Stimulated activated CD4-positive, alpha-beta T cell treated with anti-CD3 and anti-CD28 coated beads, Interleukin-1b, Interleukin-23, amount 100 ng/mL, for 24 hours (primary cell): ENCODE measurements at regions not wholly inside any gene's neighbourhood (a gene's known extent, or its start where the extent isn't known, plus 50 kb on each side); places are given as distances from the start of the nearest gene placed in this dataset.

Experiments used
- DNase-seq, 4 experiments: peaks; one replicate each; pipeline ENCODE4 v3.0.0-alpha.2; 2020; ENCODE audit warnings: low read depth in 4 of 4, low spot score in 1 of 4

DNA sequence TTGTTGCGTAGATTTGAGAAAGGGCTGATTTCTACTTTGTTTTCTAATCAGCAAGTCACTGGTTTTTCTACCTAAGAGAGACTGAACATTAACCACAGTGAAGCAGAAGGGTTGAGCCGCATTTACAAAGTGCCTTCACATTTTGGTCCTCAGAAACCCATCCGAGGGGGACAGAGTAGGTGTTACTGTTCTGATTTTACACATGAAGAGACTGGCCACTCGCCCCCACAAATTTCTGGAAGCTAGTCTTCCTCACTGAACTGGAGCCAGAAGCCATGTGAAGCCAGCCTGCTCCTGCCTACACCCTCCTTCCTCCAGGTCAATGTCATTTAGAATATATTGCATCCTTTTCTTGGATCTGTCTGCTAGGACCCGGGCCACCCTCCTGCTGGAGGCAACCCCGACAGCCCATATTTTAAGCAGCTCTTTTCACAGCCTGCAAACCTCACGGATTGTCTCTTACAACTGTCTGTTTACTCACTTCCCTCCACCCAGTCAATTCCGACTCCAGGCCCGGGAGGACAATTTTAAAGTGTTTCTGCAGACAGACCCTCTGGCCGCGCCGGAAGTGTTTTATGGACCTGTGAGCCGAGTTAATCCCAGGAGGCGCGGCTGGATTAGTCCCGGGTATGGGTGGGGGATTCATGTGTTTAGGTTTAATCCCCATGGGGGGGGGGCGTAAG lies 73.2 kb upstream of the BCOR start:
- no peak for DNase-seq

GRCh38 chrX:40169193-40170101 lies 71.7 kb upstream of the BCOR start:
- DNase-seq: peak in 2 of 4 experiments; percentile 51 to 67

- no peak for DNase-seq
These were observed 70.8 kb upstream of the BCOR start for GRCh38 chrX:40168480-40169011.

DNA sequence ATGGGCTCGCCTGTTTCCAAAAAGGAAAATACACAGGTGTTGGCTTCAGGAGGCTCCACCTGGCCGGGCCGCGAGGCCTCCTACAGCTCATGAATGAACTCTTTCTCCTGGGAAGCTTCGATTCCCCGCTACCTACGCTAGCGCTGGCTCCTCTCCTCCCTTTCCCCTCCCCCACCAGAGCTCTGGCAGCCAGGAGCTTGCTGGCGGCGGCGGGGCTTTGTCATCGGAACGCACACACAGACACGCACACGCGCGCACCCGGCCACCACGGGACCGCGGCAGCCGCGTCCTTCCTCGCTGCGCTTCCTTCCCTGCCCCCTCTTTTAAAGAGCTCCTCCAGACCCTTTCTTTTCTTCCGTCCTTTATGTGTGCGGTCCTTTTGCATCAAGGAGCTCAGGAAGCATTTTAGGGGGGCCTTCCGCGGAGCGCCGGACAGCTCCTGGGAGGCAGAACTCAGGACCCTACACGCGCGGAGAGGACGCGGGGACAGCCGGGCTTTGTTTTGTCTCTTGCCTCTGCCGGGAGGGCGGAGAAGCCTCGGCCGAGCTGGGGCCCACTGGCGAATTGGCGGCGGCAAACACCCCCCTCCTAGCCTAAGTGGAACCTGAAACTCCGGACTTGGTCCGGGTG lies 70.2 kb upstream of the BCOR start:
- DNase-seq: no peak

DNA sequence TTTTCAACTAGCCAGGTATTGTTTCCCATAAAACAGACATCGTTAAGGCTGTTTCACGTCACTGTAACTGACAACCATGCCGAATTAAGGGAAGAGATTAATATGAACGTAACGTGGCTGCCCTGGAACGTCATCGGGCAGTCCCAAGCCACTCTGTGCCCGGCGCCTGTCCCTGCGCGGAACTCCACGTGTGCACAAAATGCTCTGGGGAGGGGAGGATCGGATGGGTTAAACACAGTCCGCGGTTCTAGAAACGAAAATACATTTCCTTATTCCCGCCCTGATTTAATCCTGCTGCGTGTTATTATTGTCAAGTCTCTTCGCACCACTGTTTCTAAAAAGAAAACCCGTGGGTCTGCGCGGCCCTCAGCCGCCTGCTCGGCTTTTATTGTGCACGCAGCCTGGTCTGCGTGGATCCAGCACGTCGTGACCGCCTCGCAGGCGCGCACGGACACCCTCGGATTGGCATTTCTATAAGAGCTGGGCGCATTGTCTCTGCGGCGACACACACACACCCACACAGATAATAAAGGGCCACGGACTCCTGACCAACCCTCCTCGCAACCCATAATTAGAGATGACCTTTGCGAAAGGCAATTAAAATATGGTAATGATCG lies 69.6 kb upstream of the BCOR start:
- no peak for DNase-seq

GRCh38 chrX:40166582-40166981 lies 68.8 kb upstream of the BCOR start:
- DNase-seq: no peak

DNA sequence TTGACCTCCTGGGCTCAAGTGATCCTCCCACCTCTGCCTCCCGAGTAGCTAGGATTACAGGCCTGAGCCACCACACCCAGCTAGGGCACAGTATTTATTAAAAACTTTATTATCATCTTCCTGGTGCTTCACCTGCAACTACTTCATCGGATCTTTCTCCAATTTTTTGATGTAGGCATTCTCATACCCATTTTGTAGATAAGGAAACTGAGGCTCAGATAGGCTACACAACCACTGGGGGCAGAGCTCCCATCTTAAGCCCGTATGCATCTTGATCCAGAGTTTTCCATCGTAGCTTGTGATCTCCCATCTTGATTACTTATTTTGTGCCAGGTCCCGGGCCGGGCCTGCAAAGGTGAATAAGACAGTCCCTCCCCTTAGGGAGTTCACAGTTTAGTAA lies 68.1 kb upstream of the BCOR start:
- no peak for DNase-seq

- no peak for DNase-seq
These were observed 67.4 kb upstream of the BCOR start for GRCh38 chrX:40165206-40165605.

DNA sequence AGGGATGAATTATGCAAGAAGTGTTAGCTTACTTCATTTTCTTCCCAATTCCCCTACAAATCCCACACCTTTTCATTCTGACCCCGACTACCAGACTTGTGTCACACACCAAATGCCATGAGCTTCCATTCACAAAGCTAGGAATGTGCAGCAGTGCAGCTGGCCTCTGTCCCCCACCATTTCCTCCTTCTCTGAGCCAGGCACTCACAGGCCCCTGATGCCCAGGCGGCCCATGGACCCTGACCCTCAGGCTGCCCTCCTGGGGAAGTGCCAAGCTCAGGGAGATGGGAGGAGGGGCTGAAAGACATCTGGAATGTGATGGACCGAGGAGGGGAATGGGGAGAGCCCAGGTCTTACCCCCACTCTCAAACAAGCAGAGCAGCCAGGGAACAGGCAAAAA lies 67.0 kb upstream of the BCOR start:
- DNase-seq: no peak

GRCh38 chrX:40158036-40158706 lies 60.4 kb upstream of the BCOR start:
- no peak for DNase-seq

- no peak for DNase-seq
These were observed 59.7 kb upstream of the BCOR start for GRCh38 chrX:40157228-40158035.

GRCh38 chrX:40156470-40157227 lies 58.9 kb upstream of the BCOR start:
- DNase-seq: no peak

DNA sequence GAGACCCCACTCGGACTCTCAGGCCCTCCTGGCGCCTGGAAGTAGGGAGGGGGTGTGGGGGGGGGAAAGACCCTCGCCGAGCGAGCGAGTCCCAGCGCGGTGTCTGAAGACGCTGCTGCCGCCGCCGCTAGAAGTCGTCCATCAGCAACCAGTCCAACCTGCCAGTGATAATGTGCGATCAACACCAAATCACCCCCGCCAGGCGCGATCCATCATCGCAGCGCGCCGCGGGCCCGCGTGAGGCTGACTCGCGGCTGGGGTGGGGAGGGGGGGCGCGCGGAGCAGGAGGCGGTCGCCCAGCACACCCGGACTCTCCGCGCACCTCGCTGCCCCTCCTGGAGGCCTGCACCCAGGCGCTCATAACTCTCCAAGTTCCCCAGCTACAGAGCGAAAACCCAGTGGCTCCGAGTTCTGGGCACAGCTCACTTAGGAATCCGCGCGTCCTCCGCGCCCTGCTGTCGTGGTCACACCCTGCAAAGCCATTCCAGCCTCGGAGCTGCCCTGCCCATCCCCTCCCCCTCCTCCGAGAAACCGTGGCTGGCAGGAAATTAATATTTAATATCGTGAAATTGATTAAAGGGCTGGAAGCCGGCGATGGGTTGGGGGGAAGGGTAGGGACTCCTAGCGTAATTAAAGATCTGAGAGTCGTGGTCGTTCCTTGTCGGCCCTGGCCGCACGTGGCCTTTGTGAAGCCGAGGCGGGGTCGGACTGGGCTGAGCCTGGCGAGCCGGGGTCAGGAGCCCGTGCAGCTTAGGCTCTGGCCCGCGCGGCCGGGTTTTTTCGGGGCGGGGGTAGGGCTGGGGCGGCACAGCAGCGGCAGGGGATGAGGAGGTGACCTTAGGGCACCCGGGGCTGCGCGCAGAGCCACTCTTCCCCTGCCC lies 58.1 kb upstream of the BCOR start:
- DNase-seq: no peak

- DNase-seq: no peak
These were observed 57.3 kb upstream of the BCOR start for GRCh38 chrX:40154853-40155588.

DNA sequence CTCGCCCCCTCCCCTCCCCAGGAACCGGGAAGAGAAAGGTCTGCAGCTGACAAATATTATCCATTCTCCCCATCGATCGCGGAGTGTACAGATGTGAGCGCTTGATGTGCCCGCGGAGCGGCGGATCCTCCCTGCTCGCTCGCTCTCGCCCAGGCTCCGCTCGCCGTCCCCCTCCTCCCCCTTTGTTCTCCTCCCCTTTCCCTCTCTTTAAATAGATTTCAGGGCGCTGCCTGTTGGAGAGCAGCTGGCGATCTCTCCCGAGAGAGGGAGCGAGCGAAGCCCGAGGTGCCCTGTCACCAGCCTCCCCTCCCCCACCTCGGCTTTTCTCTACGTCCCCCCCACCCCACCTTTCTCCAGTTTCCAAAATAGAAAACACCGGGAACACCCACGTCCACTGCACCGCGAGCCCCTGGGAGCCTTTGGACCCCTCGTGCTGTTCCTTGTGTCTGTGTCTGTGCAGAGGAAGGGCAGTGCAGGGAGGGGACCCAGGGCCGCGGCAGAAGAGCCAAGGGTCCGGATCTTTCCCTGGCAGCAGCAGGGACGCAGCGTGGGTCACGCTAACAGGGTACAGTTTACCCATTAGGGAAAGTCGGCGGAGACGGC lies 56.6 kb upstream of the BCOR start:
- DNase-seq: no peak

GRCh38 chrX:40153345-40154249 lies 55.8 kb upstream of the BCOR start:
- DNase-seq: peak in 1 of 4 experiments; percentile 62
